HPDE6-E6E7 (cell line): ENCODE measurements at regions not wholly inside any gene's neighbourhood (a gene's known extent, or its start where the extent isn't known, plus 50 kb on each side); places are given as distances from the start of the nearest gene placed in this dataset.
A peak's percentile ranks its signal among the peaks of the same experiment; 100 is the strongest.

Source experiments
- DNase-seq: peaks from one replicate; pipeline ENCODE4 v3.0.0; 2011; ENCODE audit warnings: missing footprints; ENCODE audit errors: extremely low spot score

DNA sequence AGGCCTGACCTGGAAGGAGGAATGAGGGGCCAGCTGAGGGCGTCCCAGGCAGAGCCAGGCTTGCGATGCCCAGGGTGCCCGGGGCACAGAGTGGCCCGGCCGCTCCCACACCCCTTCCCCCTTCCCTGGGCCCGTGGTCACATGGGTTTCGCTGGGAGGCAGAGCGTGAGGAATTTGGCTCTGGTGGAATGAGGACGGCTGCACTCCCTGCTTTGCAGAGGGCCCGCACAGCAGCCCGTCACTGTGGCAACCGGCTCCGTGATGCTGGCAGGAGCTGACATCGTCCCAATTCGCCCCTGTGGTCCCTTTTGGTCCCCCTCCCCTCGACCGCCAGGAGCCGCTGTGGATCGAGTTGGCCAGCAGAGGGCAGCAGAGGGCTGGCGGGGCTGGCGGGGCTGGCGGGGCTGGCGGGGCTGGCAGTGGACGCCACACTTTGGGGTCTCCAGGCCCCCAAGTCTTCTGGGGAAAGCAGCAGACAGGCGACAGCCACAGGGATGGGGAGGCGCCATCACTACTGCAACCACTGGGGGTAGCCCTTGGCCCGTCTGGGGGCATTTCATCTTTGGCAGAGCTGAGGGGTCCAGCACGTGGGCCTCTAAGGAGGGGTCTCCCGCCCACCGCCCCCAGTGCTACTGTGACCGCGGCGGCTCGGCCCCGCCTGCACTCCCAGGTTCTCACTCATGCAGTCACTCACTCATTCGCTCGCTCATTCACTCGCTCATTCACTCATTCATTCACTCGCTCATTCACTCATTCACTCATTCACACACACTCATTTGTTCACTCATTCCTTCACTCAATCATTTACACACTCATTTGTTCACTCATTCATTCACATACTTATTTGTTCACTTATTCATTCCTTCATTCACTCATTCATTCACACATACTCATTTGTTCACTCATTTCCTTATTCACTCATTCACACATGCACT, 49.7 kb upstream of the BHLHE23 start:
- DNase-seq, result peak; percentile 40
